HG03457 (cell line): ENCODE measurements at regions not wholly inside any gene's neighbourhood (a gene's known extent, or its start where the extent isn't known, plus 50 kb on each side); places are given as distances from the start of the nearest gene placed in this dataset.
"Not testable (repeated sequence)": the region's sequence is repeated elsewhere in the genome, so short reads cannot be mapped to it uniquely, and the experiment has no call there.

ENCODE experiments used
- ATAC-seq: cut with Tn5 transposase; IDR thresholded peaks from one replicate; pipeline ENCODE4 v1.9.1; 2021; ENCODE audit warnings: moderate number of reproducible peaks; ENCODE audit not compliant: unreplicated experiment

- no peak for ATAC-seq
These were observed 179.7 kb downstream of the ANKRD7 start for GRCh38 chr7:118404211-118404610.

GRCh38 chr7:118418433-118418832 is 193.9 kb downstream of the ANKRD7 start:
- no peak for ATAC-seq

GRCh38 chr7:118420888-118421287 is 196.4 kb downstream of the ANKRD7 start:
- no peak for ATAC-seq

- no peak for ATAC-seq
These were observed 204.6 kb downstream of the ANKRD7 start for GRCh38 chr7:118429141-118429540.

GRCh38 chr7:118436663-118437062 is 212.2 kb downstream of the ANKRD7 start:
- ATAC-seq: no peak

GRCh38 chr7:118449030-118449429 is 224.5 kb downstream of the ANKRD7 start:
- not testable (repeated sequence) for ATAC-seq

GRCh38 chr7:118449797-118450567 is 225.5 kb downstream of the ANKRD7 start:
- ATAC-seq: no peak

- no peak for ATAC-seq
These were observed 227.6 kb downstream of the ANKRD7 start for GRCh38 chr7:118452128-118452527.

- no peak for ATAC-seq
These were observed 242.9 kb downstream of the ANKRD7 start for GRCh38 chr7:118467381-118467780.

GRCh38 chr7:118472581-118472980 is 248.1 kb downstream of the ANKRD7 start:
- ATAC-seq: no peak

- no peak for ATAC-seq
These were observed 248.8 kb downstream of the ANKRD7 start for GRCh38 chr7:118473271-118473670.

GRCh38 chr7:118476036-118476435 is 251.5 kb downstream of the ANKRD7 start:
- ATAC-seq: no peak

GRCh38 chr7:118477036-118477435 is 252.5 kb downstream of the ANKRD7 start:
- ATAC-seq: no peak

- no peak for ATAC-seq
These were observed 253.7 kb downstream of the ANKRD7 start for GRCh38 chr7:118478236-118478635.

GRCh38 chr7:118478931-118479330 is 254.4 kb downstream of the ANKRD7 start:
- ATAC-seq: no peak

GRCh38 chr7:118492466-118492865 is 268.0 kb downstream of the ANKRD7 start:
- no peak for ATAC-seq

- no peak for ATAC-seq
These were observed 271.7 kb downstream of the ANKRD7 start for GRCh38 chr7:118496138-118496644.

- ATAC-seq: no peak
These were observed 277.7 kb downstream of the ANKRD7 start for GRCh38 chr7:118502235-118502634.

- no peak for ATAC-seq
These were observed 286.6 kb downstream of the ANKRD7 start for GRCh38 chr7:118511146-118511545.

GRCh38 chr7:118517275-118517674 is 292.8 kb downstream of the ANKRD7 start:
- ATAC-seq: no peak

GRCh38 chr7:118525020-118525419 is 300.5 kb downstream of the ANKRD7 start:
- ATAC-seq: no peak

GRCh38 chr7:118531566-118531965 is 307.1 kb downstream of the ANKRD7 start:
- ATAC-seq: no peak

GRCh38 chr7:118559207-118559606 is 334.7 kb downstream of the ANKRD7 start:
- no peak for ATAC-seq
